NCI-H2171 treated with DMSO at 0.1 percent for 48 hours (cell line): ENCODE measurements at regions not wholly inside any gene's neighbourhood (a gene's known extent, or its start where the extent isn't known, plus 50 kb on each side); places are given as distances from the start of the nearest gene placed in this dataset.
"Not testable (repeated sequence)": the region's sequence is repeated elsewhere in the genome, so short reads cannot be mapped to it uniquely, and the experiment has no call there.

Experiments used
- DNase-seq: peaks from one replicate; lab custom pipeline; 2025; lab: John Stamatoyannopoulos, UW

DNA sequence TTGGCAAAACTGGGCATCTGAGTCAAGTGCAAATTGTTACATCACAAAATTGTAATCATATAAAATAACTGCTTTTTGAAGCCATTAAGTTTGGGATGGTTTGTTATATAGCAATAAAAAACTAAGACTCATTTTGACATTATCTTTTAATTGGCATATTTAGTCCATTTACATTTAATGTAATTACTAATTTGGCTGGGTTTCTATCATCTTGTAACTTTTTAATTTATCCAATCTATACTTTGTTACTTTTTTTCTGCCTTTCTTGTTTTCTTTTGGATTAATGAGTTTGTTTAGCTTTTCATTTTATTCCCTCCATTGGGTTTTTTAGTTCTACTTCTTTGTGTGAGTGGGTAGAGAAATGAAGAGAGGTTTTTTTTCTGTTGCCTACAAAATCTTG is 76.3 kb downstream of the DRAM2 start:
- no peak for DNase-seq

DNA sequence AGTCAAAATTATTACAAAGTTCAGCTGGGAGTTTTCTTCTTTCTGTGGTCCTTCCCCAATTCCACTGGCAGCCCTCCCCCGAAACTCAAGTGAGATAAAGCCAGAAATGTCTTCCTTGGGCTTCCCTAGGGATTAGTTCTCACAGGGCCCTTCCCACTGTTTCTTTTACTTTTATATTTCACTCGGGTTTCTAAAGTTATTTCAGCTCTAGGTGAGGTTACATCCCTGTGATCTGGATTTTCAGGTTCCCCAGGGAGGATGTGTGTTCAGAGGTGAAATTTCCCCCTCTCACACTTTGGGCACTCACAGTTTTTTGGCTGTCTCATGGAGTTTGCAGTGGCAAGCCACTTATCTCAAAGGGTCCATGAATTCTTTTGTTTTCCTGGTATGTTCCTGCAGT is 77.3 kb downstream of the DRAM2 start:
- DNase-seq, result no peak

DNA sequence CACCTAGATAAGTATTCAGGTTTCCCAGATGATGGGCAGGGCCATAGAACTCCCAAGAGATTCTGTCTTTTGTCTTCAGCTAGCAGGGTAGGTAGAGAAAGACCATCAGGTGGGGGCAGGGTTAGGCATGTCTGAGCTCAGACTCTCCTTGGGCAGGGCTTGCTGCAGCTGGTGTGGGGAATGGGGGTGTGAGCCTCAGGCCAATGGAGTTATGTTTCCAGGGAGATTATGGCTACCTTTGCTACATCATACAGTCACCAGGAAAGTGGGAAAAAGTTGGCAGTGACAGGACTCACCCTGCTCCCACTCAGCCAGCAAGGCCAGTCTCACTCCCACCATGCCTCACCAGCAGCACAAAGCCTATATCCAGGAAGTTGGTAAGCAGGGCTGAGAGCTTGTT is 77.8 kb downstream of the DRAM2 start:
- DNase-seq, result peak; percentile 68

DNA sequence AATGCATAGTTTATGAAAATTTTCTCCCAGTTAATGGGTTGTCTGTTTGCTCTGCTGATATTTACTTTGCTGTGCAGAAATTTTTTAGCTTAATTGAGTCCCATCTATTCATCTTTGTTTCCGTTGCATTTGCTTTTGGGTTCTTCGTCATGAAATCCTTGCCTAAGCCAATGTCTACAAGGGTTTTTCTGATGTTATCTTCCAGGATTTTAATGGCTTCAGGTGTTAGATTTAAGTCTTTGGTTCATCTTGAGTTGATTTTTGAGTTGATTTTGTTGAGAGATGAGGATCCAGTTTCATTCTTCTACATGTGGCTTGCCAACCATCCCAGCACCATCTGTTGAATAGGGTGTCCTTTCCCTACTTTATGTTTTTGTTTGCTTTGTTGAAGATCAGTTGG is 85.2 kb downstream of the DRAM2 start:
- DNase-seq, result peak; percentile 68

DNA sequence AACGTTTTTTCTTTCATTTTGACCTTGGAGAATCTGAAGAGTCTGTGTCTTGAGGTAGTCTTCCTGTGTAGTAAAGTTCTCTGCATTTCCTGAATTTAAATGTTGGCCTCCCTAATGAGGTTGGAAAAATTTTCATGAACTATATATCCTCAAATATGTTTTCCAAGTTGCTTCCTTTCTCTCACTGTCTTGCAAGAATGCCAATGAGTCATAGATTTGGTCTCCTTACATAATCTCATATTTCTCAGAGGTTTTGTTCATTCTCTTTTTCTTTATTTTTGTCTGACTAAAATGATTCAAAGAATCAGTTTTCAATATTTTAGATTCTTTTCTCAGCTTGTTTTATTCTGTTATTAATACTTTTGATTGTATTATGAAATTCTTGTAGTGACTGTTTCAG is 87.6 kb downstream of the DRAM2 start:
- no peak for DNase-seq

DNA sequence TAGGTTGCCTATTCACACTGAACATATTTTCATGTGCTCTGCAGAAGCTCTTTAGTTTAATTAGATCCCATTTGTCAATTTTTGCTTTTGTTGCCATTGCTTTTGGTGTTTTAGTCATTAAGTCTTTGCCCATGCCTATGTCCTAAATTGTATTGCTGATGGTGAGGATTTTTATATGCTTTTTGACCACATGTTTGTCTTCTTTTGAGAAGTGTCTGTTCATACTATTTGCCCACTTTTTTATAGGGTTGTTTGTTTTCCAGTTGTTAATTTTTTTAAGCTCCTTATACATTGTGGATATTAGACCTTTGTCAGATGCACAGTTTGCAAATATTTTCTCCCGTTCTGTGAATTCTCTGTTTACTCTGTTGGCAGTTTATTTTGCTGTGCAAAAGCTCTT is 84.5 kb upstream of the LRIF1 start:
- DNase-seq, result not testable (repeated sequence)

DNA sequence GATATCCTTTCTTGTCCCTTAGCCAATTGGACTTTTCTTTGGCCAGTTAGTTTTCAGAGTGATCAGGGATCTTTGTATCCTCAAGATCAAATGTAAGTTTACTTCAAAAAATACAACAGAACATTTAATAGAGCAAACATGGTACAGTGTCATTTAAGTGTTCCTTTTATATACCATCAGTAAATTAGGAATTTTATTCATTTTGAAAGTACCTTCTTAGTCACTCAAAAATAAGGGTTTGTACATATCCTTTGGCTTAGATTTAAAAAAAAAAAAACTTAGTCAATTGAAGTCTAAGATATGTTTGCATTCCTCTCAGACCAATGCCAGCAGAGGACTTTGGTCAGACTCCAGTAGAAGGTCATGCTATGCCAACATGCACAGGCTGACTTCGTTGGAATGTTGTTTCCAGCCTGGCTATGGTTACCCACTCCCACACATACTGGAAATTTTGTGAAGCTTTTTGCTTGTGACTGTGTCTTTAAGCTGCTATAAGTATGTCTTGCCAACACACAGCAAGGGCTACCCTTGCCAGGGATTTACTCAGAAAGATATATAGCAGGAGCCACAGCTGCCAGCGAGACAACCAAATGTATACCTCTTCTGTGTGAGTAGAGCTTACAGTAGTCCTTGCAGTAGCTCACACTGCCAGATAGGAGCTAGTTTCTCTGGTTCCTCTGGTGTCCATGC is 81.5 kb upstream of the LRIF1 start:
- DNase-seq, result no peak

DNA sequence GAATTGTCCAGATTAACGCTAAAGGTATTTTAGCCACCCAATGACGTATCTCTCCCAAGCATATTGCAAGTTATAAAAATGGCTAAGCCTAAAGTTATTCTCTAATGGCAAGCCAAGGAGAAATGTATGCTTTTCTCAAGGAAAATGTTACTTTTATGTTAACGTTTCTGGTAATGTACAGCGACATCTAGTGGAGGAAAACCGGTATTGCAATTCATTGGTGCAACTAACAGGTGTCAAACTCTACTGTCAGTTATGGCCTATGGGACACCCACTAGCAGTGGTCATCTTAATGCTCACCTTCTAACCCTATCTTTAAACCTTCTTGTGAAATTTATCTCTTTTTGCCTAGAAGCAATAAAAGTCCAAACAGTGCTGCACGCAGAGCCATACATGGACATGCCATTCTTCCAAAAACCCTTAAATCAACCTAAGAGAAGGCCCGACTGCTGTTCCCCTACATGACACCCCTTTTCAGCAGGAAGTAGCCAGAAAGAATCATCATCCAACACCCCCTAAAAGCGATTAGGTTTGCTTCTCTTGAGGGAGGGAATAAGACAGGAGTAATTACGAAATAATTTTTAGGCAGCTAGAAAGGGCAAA is 68.7 kb upstream of the LRIF1 start:
- DNase-seq, result peak; percentile 43

DNA sequence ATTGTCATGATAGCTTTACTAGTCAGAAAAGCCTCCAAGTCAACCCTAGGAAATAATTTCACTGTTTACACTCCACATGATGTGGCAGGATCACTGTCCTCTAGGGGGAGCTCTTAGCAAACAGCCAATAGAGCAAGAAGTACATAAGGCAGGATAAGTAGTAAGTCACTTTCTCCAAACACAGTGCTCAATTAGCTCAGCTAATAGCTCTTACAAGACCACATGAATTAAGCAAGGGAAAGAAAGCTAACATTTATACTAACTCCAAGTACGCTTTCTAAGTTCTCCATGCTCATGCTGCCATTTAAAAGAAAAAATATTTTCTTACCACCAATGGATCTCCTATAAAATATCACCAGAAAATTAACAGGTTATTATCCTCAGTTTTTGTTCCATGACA is 66.9 kb upstream of the LRIF1 start:
- peak; percentile 57 for DNase-seq

DNA sequence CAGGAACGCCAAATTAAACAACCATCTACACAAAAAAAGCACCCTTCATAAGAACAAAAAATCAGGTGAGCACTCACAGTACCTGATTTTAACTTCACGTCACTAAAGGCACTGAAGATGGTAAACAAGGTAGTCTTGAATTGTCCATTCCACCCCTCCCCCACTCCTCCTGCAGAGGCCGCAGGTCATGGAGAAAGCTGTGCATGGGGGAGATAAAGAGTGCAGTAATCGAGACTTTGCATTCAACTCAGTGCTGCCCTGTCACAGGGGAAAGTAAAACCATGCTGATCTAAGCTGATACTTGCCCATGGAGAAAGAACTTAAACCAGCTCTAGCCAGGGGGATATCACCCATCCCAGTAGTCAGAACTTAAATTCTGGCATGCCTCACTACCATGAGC is 61.4 kb upstream of the LRIF1 start:
- no peak for DNase-seq

DNA sequence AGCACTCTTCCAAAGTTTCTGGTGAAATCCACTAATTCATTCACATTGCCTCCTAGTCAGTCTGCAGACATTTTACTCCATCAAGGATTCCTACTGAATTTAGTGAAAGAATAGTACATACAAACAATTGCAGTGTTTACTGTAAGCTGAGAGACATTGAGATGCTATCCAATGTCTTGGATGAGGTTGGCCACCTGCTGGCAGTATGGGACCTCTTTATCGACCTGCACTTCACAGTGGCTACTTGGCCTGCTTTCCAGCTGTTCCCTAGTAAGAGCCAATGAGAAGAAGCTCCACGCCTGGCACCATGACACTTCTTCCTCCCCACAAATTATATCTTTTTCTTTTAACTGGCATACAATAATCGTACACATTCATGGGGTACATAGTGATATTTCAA is 51.5 kb upstream of the LRIF1 start:
- no peak for DNase-seq
